Caco-2 (cell line): ENCODE measurements at regions not wholly inside any gene's neighbourhood (a gene's known extent, or its start where the extent isn't known, plus 50 kb on each side); places are given as distances from the start of the nearest gene placed in this dataset.

Experiments
- BruUV-seq: library from RNA; stranded (reverse); fragments of 400-500 nt; replicated peaks from 2 replicates; lab custom pipeline; 2021; lab: Mats Ljungman, UMichigan
- CTCF ChIA-PET: fragments of 300-600 bp; sonication (Branson Sonifier 250); formaldehyde crosslinking; loops from one replicate; lab custom pipeline; 2022; ENCODE audit warnings: antibody characterized with exemption; lab: Charles Lee
- POLR2A ChIA-PET: fragments of 300-600 bp; sonication (Branson Sonifier 250); formaldehyde crosslinking; loops from one replicate; lab custom pipeline; 2022; ENCODE audit warnings: antibody characterized with exemption; lab: Charles Lee
- DNase-seq, 2 experiments: peaks; one replicate each; pipeline versions ENCODE4 v3.0.0 to v3.0.0-alpha.2; 2020 to 2022
- H3K27me3 ChIP-seq: replicated peaks from 2 replicates; pipeline ENCODE4 v1.6.0; 2011; ENCODE audit warnings: low read length; ENCODE audit not compliant: control insufficient read depth, insufficient read depth
- H3K36me3 ChIP-seq: 2 replicates; pipeline ENCODE4 v1.5.1; 2011; ENCODE audit warnings: low read length; ENCODE audit not compliant: control insufficient read depth, insufficient read depth
- H3K4me1 ChIP-seq: fragments of 250-450 bp; sonication (Bioruptor Pico); 2 replicates; pipeline ENCODE4 v1.5.1; 2020; ENCODE audit warnings: mild to moderate bottlenecking
- H3K4me3 ChIP-seq: 2 replicates; pipeline ENCODE4 v1.5.1; 2011; ENCODE audit warnings: low read depth, mild to moderate bottlenecking, control low read depth, low read length
- H3K9me3 ChIP-seq: fragments of 250-450 bp; sonication (Bioruptor Pico); 2 replicates; pipeline ENCODE4 v1.5.1; 2020; ENCODE audit warnings: mild to moderate bottlenecking, moderate library complexity
- H3K27ac Mint-ChIP-seq: one replicate; pipeline ENCODE4 v1.8.0; 2022; ENCODE audit warnings: mixed read lengths; ENCODE audit not compliant: unreplicated experiment
- H3K27me3 Mint-ChIP-seq: one replicate; pipeline ENCODE4 v1.8.0; 2022; ENCODE audit warnings: mixed read lengths; ENCODE audit not compliant: insufficient read depth, unreplicated experiment
- H3K36me3 Mint-ChIP-seq: one replicate; pipeline ENCODE4 v1.8.0; 2022; ENCODE audit warnings: mild to moderate bottlenecking, mixed read lengths; ENCODE audit not compliant: insufficient read depth, unreplicated experiment
- H3K4me1 Mint-ChIP-seq: one replicate; pipeline ENCODE4 v1.8.0; 2022; ENCODE audit warnings: low read depth, mixed read lengths; ENCODE audit not compliant: unreplicated experiment
- H3K4me3 Mint-ChIP-seq: one replicate; pipeline ENCODE4 v1.8.0; 2022; ENCODE audit warnings: mild to moderate bottlenecking, moderate library complexity, mixed read lengths; ENCODE audit not compliant: unreplicated experiment
- H3K9me3 Mint-ChIP-seq: one replicate; pipeline ENCODE4 v1.8.0; 2022; ENCODE audit warnings: mixed read lengths; ENCODE audit not compliant: unreplicated experiment
- CTCF ChIP-seq, 2 experiments: fragments of 200-600 bp in 1 of 2; IDR thresholded peaks; 1 replicate in 1 of 2; 2 replicates in 1 of 2; pipeline versions ENCODE4 v1.5.1 to v1.8.0; 2011 to 2022; ENCODE audit warnings: antibody characterized with exemption in 1 of 2, control low read depth in 1 of 2, inconsistent platforms in 1 of 2, low read depth in 1 of 2, low read length in 1 of 2, mild to moderate bottlenecking in 1 of 2, moderate library complexity in 1 of 2; ENCODE audit not compliant: insufficient read depth in 1 of 2, severe bottlenecking in 1 of 2, unreplicated experiment in 1 of 2
- intact Hi-C: fragments of 100-400 bp; cut with micrococcal nuclease; formaldehyde crosslinking; loops from one replicate; pipeline ENCODE4 v1.10.0; 2022; ENCODE audit not compliant: unreplicated experiment

GRCh38 chr6:78268591-78269452, 598.5 kb upstream of the IRAK1BP1 start:
- Mint-ChIP-seq H3K4me1 (no peaks in the 10 kb centered on the region), H3K9me3 (no peaks in the 10 kb centered on the region), H3K27ac (no peak overlapping the region), H3K27me3 (peaks cover 4% of the 10 kb centered on the region), H3K4me3 (no peak overlapping the region), H3K36me3 (no peaks in the 10 kb centered on the region)
- ChIA-PET POLR2A (no interaction called here), CTCF (no interaction called here)
- no peak for DNase-seq
- H3K27me3 ChIP-seq, result no peaks in the 10 kb centered on the region
- H3K9me3 ChIP-seq, result no peaks in the 10 kb centered on the region
- BruUV-seq, result no TSS peak
- no peak overlapping the region for H3K4me3 ChIP-seq
- TF ChIP-seq CTCF (IDR thresholded peaks at IDR 0.05; ENCODE audit: insufficient read depth in 1 of 2, low read depth in 1 of 2, low read length in 1 of 2, severe bottlenecking in 1 of 2, unreplicated experiment in 1 of 2), result no peak
- H3K4me1 ChIP-seq, result no peaks in the 10 kb centered on the region
- H3K36me3 ChIP-seq, result no peaks in the 10 kb centered on the region
- intact Hi-C loops, result no loop called here

GRCh38 chr6:78300885-78301284, 566.5 kb upstream of the IRAK1BP1 start:
- Mint-ChIP-seq H3K27ac (no peak overlapping the region), H3K4me3 (no peak overlapping the region), H3K9me3 (no peaks in the 10 kb centered on the region), H3K4me1 (peaks cover 7% of the 10 kb centered on the region), H3K27me3 (no peaks in the 10 kb centered on the region), H3K36me3 (no peaks in the 10 kb centered on the region)
- no peak for DNase-seq
- no peak overlapping the region for H3K4me3 ChIP-seq
- intact Hi-C loops, result no loop called here
- CTCF ChIA-PET, result no interaction called here
- no peak for TF ChIP-seq CTCF (IDR thresholded peaks at IDR 0.05; ENCODE audit: insufficient read depth in 1 of 2, low read depth in 1 of 2, low read length in 1 of 2, severe bottlenecking in 1 of 2, unreplicated experiment in 1 of 2)
- H3K4me1 ChIP-seq, result no peaks in the 10 kb centered on the region
- POLR2A ChIA-PET, result no interaction called here
- no peaks in the 10 kb centered on the region for H3K36me3 ChIP-seq
- BruUV-seq, result no TSS peak
- H3K9me3 ChIP-seq, result no peaks in the 10 kb centered on the region
- no peaks in the 10 kb centered on the region for H3K27me3 ChIP-seq

- H3K4me3 ChIP-seq, result no peak overlapping the region
- BruUV-seq, result no TSS peak
- H3K4me1 ChIP-seq, result no peaks in the 10 kb centered on the region
- H3K27me3 ChIP-seq, result no peaks in the 10 kb centered on the region
- H3K4me3 Mint-ChIP-seq, result no peak overlapping the region
- no peaks in the 10 kb centered on the region for H3K36me3 ChIP-seq
- peak in 1 of 2 experiments; percentile 5 for DNase-seq
- ChIA-PET CTCF (no interaction called here), POLR2A (no interaction called here)
- no peaks in the 10 kb centered on the region for H3K36me3 Mint-ChIP-seq
- H3K27me3 Mint-ChIP-seq, result no peaks in the 10 kb centered on the region
- no peak overlapping the region for H3K27ac Mint-ChIP-seq
- intact Hi-C loops, result no loop called here
- peaks cover 7% of the 10 kb centered on the region for H3K4me1 Mint-ChIP-seq
- H3K9me3 ChIP-seq, result no peaks in the 10 kb centered on the region
- no peaks in the 10 kb centered on the region for H3K9me3 Mint-ChIP-seq
- no peak for TF ChIP-seq CTCF (IDR thresholded peaks at IDR 0.05; ENCODE audit: insufficient read depth in 1 of 2, low read depth in 1 of 2, low read length in 1 of 2, severe bottlenecking in 1 of 2, unreplicated experiment in 1 of 2)
Observed at GRCh38 chr6:78302411-78302810, 564.9 kb upstream of the IRAK1BP1 start.
